IPS-11a (cell line): ENCODE measurements at regions not wholly inside any gene's neighbourhood (a gene's known extent, or its start where the extent isn't known, plus 50 kb on each side); places are given as distances from the start of the nearest gene placed in this dataset.

Source experiments
- H3K4me3 ChIP-seq: one replicate; pipeline ENCODE4 v1.5.1; 2013; ENCODE audit warnings: low read depth, low read length, control low read depth

DNA sequence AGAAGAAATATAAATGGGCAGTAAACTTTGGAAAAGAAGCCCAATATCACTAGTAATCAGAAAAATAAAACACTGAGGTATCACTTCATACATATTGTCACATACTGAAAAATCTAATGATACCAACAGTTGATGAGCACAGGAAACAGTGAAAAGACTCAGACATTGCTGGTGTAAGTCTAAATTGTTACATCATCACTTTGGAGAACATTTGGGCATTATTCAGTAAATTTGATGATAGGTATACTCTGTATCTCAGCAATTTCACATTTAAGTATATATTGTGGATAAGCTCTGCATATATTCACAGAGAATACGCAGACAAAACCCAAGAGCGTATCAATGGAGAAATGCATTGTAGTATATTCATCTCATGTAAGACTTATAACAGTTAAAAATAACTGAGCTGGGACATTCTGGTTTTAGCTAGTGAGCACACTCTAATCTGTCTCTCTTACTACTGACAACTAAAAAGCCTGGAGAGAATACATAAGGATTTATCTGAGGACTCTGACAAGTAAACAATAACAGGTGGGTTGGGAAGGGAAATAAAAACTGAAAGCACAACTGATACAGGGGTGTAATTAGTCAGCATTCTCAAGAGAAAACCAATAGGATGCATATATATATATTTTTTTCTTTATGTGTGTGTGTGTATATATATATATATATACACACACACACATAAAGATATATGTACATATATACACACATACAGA is 212.7 kb upstream of the JUN start:
- H3K4me3 ChIP-seq: no peak overlapping the region

GRCh38 chr1:58997060-58997411 is 213.2 kb upstream of the JUN start:
- no peak overlapping the region for H3K4me3 ChIP-seq

DNA sequence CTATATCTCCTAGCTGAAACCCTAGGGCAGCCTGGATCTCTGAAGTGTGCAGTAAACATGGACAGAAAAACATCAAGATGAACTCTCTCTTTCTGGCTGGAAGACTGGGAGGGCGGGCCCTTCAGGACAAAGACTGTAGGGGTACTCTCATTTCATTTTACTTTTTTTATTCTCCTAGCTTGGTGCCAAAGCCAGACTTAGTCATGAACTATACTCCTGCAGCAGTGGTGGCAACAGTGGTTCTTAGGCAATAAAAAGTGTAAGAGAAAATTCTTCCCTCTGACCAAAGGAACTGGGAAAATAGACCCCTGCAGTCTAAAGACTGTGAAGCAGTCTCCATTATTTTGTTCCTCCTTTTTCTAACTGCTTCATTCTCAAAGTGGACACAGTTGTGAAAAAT is 213.8 kb upstream of the JUN start:
- H3K4me3 ChIP-seq: no peak overlapping the region

DNA sequence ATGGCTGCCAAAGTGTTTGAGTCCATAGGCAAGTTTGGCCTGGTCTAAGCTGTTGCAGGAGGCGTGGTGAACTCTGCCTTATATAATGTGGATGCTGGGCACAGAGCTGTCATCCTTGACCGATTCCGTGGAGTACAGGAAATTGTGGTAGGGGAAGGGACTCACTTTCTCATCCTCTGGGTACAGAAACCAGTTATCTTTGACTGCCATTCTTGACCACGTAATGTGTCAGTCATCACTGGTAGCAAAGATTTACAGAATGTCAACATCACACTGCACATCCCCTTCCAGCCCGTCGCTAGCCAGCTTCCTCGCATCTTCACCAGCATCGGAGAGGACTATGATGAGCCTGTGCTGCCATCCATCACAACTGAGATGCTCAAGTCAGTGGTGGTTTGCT is 215.8 kb upstream of the JUN start:
- no peak overlapping the region for H3K4me3 ChIP-seq

- no peak overlapping the region for H3K4me3 ChIP-seq
Measured at GRCh38 chr1:59004755-59005154, 220.9 kb upstream of the JUN start.

DNA sequence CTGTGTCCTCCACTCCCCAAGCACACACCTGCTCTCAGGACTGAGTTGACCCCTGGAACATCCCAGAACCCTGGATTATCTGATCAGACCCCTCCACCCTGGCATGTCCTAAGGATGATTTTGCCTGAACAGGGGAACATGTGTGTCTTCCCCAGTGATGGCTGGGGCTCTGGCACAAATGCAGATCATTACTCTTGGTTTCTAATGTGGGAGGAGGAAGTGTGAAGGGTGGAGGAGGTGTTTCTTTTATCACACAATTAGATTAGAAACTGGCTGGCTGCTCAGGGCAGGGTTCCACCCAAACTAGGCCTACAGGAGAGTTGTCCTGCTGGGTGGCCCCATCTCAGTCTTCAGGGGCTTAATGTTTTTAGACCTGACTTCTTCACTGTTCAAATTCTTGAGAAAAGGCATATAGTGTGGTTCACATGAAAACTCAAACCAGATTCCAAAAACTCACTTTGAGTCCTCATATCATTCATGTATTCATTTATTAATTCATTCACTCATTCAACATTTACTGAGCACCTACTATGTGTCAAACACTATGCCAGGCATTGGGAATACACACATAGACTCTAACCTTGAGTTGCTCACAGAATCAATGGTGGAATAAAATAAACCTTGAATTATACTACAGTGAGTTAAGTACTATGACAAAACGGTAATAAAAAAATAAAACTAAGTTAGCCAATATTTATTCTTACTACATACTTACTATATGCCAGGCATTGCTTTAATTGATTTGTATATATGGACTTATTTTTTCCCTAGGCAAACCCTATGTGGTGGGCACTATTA is 221.8 kb upstream of the JUN start:
- no peak overlapping the region for H3K4me3 ChIP-seq

GRCh38 chr1:59006289-59006658 is 222.4 kb upstream of the JUN start:
- H3K4me3 ChIP-seq: no peak overlapping the region

DNA sequence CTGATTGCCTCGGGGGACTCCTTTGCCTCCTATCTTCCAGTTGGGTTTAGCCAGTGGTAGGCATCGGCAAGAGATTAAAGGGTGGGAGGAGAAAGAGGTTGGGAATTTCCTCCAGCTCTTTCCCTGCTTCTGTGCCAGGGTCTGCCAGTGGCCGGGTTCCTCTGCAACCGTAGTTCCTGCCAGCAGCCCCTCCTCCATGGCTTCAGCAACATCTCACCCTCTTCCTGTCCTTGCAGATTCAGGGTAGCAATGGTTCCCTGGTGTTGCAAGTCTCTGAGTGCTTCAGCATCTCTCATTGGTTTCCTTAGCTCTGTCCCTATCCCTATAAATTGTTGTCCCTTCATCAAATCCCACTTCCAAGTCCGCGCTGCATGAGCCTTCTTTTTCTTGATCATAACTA is 223.1 kb upstream of the JUN start:
- no peak overlapping the region for H3K4me3 ChIP-seq

GRCh38 chr1:59007429-59007819 is 223.6 kb upstream of the JUN start:
- H3K4me3 ChIP-seq: no peak overlapping the region

- H3K4me3 ChIP-seq: no peak overlapping the region
Measured at GRCh38 chr1:59007820-59008598, 224.2 kb upstream of the JUN start.

GRCh38 chr1:59008599-59009347 is 224.9 kb upstream of the JUN start:
- no peak overlapping the region for H3K4me3 ChIP-seq

DNA sequence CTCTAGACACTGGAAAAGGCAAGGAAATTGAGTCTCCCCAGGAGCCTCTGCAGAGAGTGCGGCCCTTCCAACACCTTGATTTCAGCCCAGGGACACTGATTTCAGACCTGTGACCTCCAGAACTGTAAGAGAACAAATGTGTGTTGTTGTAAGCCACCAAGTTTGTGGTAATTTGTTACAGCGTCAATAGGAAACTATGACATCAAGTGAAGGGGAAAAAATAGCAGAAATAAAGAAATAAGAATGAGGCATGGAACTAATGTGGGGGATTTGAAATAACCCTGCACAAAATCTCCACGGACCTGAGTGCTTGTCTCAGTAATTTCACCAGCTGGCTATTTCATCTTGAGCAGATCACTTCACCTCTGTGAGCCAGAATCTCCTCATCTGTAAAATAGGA is 227.8 kb upstream of the JUN start:
- H3K4me3 ChIP-seq: no peak overlapping the region

DNA sequence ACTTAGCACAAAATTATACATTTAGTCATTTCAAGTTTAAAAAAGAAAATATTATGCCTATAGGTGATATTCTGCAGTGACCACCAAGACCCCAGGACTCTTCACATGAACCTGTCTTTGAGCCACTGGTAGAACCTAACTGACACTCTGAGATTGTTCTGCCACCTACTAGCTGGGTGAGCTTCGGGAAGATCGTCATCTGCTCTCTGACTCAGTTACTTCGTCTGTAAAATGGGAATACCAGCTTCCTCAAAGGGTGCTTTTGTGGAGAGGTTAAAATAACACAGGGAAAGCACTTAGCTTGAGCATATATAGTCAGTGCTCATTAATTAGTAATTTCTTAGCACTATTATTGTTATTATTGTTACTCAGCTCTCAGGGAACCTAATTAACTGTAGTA is 228.5 kb upstream of the JUN start:
- H3K4me3 ChIP-seq: no peak overlapping the region

DNA sequence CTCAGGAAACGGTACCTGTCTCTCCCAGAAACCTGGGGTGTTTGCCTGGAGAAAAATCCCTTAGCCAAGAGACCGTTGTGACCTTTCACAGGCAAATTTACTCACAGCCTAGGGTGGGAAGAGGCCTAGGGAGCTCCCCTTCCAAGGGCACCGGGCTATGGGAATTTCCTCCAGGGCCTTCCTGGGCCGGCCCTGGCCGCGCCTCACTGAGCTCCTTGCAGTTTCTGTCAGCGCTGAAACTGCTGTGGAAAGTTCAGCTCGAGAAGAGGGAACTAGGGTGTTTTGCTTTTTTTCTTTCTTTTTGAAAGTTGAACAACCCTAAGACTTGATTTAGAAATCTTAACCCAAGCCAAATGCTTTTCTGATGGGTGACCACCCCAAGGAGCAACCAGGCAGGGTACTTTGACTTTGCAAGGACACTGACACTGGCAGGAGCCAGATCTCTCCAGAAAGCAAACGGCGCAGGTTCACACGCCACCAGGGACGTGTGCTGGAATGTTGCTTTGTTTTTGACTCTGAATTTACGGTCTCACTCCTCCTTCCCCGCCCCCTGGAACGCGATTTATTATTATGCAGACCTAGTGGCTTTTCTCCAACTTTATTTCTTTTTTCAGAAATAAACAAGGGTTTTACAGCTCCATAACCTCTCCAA is 229.6 kb upstream of the JUN start:
- no peak overlapping the region for H3K4me3 ChIP-seq

DNA sequence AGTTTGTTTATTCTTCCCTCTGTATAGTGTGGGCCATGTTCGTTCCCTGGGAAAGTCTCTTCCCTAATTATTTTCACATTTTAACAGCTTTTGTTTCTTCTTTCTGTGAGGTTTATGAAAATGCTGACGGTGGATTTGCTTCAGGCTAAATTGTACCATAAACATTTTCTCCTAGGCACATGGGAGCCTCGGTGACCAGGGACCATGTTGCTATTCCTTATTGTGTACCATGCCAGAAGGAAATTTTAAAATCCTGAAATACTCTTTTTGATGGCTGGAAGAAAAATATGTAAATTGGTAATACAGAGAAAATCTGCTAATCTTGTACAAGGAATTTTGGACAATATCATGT is 230.1 kb upstream of the JUN start:
- H3K4me3 ChIP-seq: no peak overlapping the region

DNA sequence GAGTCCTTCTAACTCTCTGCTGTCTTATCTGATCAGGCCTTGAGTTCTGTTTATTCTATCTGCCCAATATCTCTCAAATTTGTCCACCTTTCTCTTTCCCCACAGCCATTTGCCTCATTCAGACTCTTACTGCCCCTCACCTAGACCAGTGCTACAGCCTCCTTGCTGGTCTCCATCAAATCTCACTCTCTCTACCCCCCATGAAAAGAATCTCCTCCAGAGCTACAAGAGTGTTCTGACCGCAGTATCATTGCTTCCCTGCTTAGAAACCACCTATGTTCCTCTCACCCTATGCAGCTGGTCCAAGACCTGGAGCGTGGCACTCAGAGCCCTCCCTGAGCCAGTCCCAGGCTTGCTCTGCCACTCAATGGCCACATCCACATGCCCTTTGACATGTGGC is 231.0 kb upstream of the JUN start:
- H3K4me3 ChIP-seq: no peak overlapping the region

DNA sequence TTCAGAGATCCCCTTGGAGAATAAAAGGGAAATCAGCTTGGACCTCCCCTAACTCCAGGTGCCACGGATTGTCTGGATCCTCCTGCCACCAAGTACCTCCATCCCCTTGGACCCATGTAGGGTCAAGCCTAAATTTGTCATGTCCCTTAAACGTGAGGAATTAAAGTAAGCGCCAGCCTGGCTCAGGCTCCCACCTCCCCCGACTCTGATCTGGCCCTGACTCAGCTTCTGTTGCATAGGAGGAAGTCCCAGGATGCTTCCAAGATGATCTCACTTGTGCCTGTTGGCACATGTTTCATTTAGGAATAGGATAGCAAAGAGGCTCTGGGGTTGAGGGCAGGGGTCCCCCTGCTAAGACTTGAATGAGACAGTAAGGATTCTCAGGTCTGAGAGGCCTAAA is 231.9 kb upstream of the JUN start:
- H3K4me3 ChIP-seq: no peak overlapping the region

DNA sequence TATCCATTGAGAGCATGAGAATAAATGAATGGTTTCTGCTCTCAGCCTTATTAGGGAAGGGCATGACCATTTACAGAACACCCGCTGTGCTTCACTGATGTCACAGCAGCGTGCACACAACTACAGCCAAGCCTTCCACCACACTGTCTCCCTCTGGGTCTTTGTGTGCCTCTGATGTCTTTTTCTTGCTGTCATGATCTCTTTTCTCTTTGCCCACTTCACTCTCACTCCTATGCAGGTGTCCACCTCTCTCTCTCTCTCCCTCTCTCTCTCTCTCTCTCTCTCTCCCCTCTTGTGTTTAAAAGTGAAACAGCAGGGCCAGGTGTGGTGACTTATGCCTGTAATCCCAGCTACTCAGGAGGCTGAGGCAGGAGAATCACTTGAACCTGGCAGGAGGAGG is 232.5 kb upstream of the JUN start:
- H3K4me3 ChIP-seq: no peak overlapping the region

DNA sequence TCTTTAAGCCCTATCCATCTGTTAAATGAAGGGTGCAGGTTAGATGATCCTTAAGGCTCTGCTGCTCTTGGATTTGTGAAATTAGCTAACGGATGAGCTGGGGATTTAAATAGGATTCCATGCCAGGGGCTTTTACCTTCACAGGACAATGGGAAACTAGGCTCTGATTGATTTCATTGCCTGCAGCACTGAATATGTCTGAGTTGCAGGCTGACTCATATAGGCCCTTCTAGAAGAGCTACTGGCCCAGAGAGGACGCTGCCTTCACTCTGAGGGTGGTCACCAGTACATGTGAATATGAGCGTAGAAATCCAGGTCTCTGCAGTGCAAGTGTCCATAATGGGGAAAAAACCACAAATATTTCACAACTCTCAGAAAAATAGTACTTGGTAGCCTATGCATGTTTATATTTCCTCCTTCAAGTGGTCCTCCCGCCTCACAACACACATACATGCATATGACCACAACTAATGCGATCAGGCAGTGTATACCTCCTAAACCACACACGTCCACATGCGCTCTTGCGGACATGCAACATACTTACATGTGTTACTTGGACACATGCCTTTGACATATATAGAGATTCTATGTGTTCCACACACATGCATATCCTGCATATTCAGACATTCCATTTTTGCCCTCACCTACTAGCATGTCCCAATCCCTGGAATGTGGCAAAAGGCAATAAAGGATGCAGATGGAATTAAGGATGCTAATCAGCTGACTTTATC is 233.8 kb upstream of the JUN start:
- H3K4me3 ChIP-seq: no peak overlapping the region

DNA sequence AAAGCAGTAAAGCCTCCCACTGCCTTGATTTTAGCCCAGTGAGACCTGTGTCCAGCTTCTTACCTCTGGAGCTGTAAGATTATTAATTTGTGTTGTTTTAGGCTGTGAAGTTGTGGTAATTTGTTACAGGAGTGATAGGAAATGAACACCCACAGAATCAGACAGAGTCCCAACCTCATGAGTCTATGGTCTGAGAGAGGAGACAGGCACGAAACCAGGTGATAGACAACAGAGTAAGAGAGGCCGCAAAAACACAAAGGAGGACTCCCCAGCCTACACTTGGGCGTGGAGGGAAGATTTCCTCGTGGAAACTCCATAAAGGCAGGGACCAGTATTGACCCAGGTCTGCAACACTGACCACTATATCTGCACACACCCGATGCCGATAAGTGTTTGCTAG is 234.6 kb upstream of the JUN start:
- H3K4me3 ChIP-seq: no peak overlapping the region
